ENCODE measurements at regions not wholly inside any gene's neighbourhood (a gene's known extent, or its start where the extent isn't known, plus 50 kb on each side); places are given as distances from the start of the nearest gene placed in this dataset.

- TF ChIP-seq CTCF (IDR thresholded peaks at IDR 0.05), result no peak
- no peak for TF ChIP-seq EP300 (IDR thresholded peaks at IDR 0.05)
Observed at GRCh38 chr1:83593073-83593472, 405.9 kb downstream of the TTLL7 start.
